ENCODE measurements at regions not wholly inside any gene's neighbourhood (a gene's known extent, or its start where the extent isn't known, plus 50 kb on each side); places are given as distances from the start of the nearest gene placed in this dataset.

- Histone ChIP-seq H3K36me3 (no peaks in the 10 kb centered on the region), H3K27me3 (replicated peaks; ENCODE audit: insufficient read depth) (no peaks in the 10 kb centered on the region), H3K4me1 (replicated peaks) (no peaks in the 10 kb centered on the region), H3K27ac (no peak overlapping the region), H3K4me3 (no peak overlapping the region), H3K9me3 (no peaks in the 10 kb centered on the region)
- DNase-seq (ENCODE audit: low spot score): no peak
- intact Hi-C loops (cut with DNase I): no loop called here
- 95% methylated on average over 9 of the region's 9 CpGs for WGBS
- no peak for TF ChIP-seq POLR2A (IDR thresholded peaks at IDR 0.05)
- TF ChIP-seq CTCF (IDR thresholded peaks at IDR 0.05): no peak
- no peak for TF ChIP-seq POLR2AphosphoS5 (IDR thresholded peaks at IDR 0.05)
Measured at GRCh38 chr14:54048311-54048710, 91.7 kb upstream of the BMP4 start.

GRCh38 chr14:54048736-54049135, 92.1 kb upstream of the BMP4 start:
- intact Hi-C loops (cut with DNase I): no loop called here
- Histone ChIP-seq H3K36me3 (no peaks in the 10 kb centered on the region), H3K4me1 (replicated peaks) (no peaks in the 10 kb centered on the region), H3K27ac (no peak overlapping the region), H3K9me3 (no peaks in the 10 kb centered on the region), H3K27me3 (replicated peaks; ENCODE audit: insufficient read depth) (no peaks in the 10 kb centered on the region), H3K4me3 (no peak overlapping the region)
- DNase-seq (ENCODE audit: low spot score): no peak
- TF ChIP-seq CTCF (IDR thresholded peaks at IDR 0.05): no peak
- TF ChIP-seq POLR2AphosphoS5 (IDR thresholded peaks at IDR 0.05): no peak
- WGBS: 57% methylated on average over 5 of the region's 5 CpGs

GRCh38 chr14:54050759-54051158, 94.1 kb upstream of the BMP4 start:
- TF ChIP-seq POLR2AphosphoS5 (IDR thresholded peaks at IDR 0.05) (no peak), CTCF (IDR thresholded peaks at IDR 0.05) (no peak), POLR2A (IDR thresholded peaks at IDR 0.05) (no peak)
- no peaks in the 10 kb centered on the region for H3K9me3 ChIP-seq
- H3K4me1 ChIP-seq (replicated peaks): no peaks in the 10 kb centered on the region
- H3K36me3 ChIP-seq: no peaks in the 10 kb centered on the region
- no peak for DNase-seq (ENCODE audit: low spot score)
- 76% methylated on average over 3 of the region's 3 CpGs for WGBS
- H3K27me3 ChIP-seq (replicated peaks; ENCODE audit: insufficient read depth): no peaks in the 10 kb centered on the region
- no peak overlapping the region for H3K27ac ChIP-seq
- intact Hi-C loops (cut with DNase I): no loop called here
- no peak overlapping the region for H3K4me3 ChIP-seq

- Histone ChIP-seq H3K27me3 (replicated peaks; ENCODE audit: insufficient read depth) (no peaks in the 10 kb centered on the region), H3K27ac (no peak overlapping the region), H3K4me3 (no peak overlapping the region), H3K9me3 (no peaks in the 10 kb centered on the region), H3K36me3 (no peaks in the 10 kb centered on the region), H3K4me1 (replicated peaks) (no peaks in the 10 kb centered on the region)
- TF ChIP-seq POLR2A (IDR thresholded peaks at IDR 0.05): no peak
- no peak for TF ChIP-seq CTCF (IDR thresholded peaks at IDR 0.05)
- no peak for TF ChIP-seq POLR2AphosphoS5 (IDR thresholded peaks at IDR 0.05)
- intact Hi-C loops (cut with DNase I): no loop called here
- WGBS: 36% methylated on average over 2 of the region's 2 CpGs
- no peak for DNase-seq (ENCODE audit: low spot score)
Measured at GRCh38 chr14:54052696-54053385, 96.2 kb upstream of the BMP4 start.

- Histone ChIP-seq H3K4me3 (no peak overlapping the region), H3K36me3 (no peaks in the 10 kb centered on the region), H3K27ac (no peak overlapping the region), H3K4me1 (replicated peaks) (no peaks in the 10 kb centered on the region), H3K9me3 (no peaks in the 10 kb centered on the region), H3K27me3 (replicated peaks; ENCODE audit: insufficient read depth) (no peaks in the 10 kb centered on the region)
- DNase-seq (ENCODE audit: low spot score): no peak
- WGBS: 43% methylated on average over 2 of the region's 2 CpGs
- intact Hi-C loops (cut with DNase I): no loop called here
- TF ChIP-seq POLR2A (IDR thresholded peaks at IDR 0.05) (no peak), CTCF (IDR thresholded peaks at IDR 0.05) (no peak), POLR2AphosphoS5 (IDR thresholded peaks at IDR 0.05) (no peak)
Measured at GRCh38 chr14:54053386-54053745, 96.7 kb upstream of the BMP4 start.
